ENCODE measurements at regions not wholly inside any gene's neighbourhood (a gene's known extent, or its start where the extent isn't known, plus 50 kb on each side); places are given as distances from the start of the nearest gene placed in this dataset.

GRCh38 chr13:89380101-89380500 is 1708.9 kb downstream of the SLITRK5 start:
- Histone ChIP-seq H3K9me3 (no peaks in the 10 kb centered on the region), H3K36me3 (no peaks in the 10 kb centered on the region), H3K4me3 (no peak overlapping the region), H3K27ac (no peak overlapping the region), H3K4me1 (no peaks in the 10 kb centered on the region), H3K27me3 (no peaks in the 10 kb centered on the region)
- DNase-seq (ENCODE audit: low spot score in 2 of 2), result no peak
- TF ChIP-seq, protein P1, sequence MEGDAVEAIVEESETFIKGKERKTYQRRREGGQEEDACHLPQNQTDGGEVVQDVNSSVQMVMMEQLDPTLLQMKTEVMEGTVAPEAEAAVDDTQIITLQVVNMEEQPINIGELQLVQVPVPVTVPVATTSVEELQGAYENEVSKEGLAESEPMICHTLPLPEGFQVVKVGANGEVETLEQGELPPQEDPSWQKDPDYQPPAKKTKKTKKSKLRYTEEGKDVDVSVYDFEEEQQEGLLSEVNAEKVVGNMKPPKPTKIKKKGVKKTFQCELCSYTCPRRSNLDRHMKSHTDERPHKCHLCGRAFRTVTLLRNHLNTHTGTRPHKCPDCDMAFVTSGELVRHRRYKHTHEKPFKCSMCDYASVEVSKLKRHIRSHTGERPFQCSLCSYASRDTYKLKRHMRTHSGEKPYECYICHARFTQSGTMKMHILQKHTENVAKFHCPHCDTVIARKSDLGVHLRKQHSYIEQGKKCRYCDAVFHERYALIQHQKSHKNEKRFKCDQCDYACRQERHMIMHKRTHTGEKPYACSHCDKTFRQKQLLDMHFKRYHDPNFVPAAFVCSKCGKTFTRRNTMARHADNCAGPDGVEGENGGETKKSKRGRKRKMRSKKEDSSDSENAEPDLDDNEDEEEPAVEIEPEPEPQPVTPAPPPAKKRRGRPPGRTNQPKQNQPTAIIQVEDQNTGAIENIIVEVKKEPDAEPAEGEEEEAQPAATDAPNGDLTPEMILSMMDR (IDR thresholded peaks at IDR 0.05), result no peak
- TF ChIP-seq POLR2AphosphoS5 (IDR thresholded peaks at IDR 0.05) (no peak), POLR2A (IDR thresholded peaks at IDR 0.05) (no peak)
- intact Hi-C loops (cut with DNase I; ENCODE audit: low total_unique reads), result no loop called here

GRCh38 chr13:89382981-89383380 is 1711.8 kb downstream of the SLITRK5 start:
- TF ChIP-seq, protein P1 (IDR thresholded peaks at IDR 0.05), result no peak
- TF ChIP-seq POLR2A (IDR thresholded peaks at IDR 0.05) (no peak), POLR2AphosphoS5 (IDR thresholded peaks at IDR 0.05) (no peak)
- no peak for DNase-seq (ENCODE audit: low spot score in 2 of 2)
- Histone ChIP-seq H3K4me1 (no peaks in the 10 kb centered on the region), H3K27me3 (no peaks in the 10 kb centered on the region), H3K4me3 (no peak overlapping the region), H3K36me3 (no peaks in the 10 kb centered on the region), H3K9me3 (no peaks in the 10 kb centered on the region), H3K27ac (no peak overlapping the region)
- intact Hi-C loops (cut with DNase I; ENCODE audit: low total_unique reads), result no loop called here

GRCh38 chr13:89383891-89384290 is 1712.7 kb downstream of the SLITRK5 start:
- no peaks in the 10 kb centered on the region for H3K9me3 ChIP-seq
- TF ChIP-seq, protein P1 (IDR thresholded peaks at IDR 0.05), result no peak
- TF ChIP-seq POLR2A (IDR thresholded peaks at IDR 0.05), result no peak
- TF ChIP-seq POLR2AphosphoS5 (IDR thresholded peaks at IDR 0.05), result no peak
- H3K27ac ChIP-seq, result no peak overlapping the region
- H3K4me1 ChIP-seq, result no peaks in the 10 kb centered on the region
- no peaks in the 10 kb centered on the region for H3K27me3 ChIP-seq
- DNase-seq (ENCODE audit: low spot score in 2 of 2), result no peak
- H3K36me3 ChIP-seq, result no peaks in the 10 kb centered on the region
- H3K4me3 ChIP-seq, result no peak overlapping the region
- intact Hi-C loops (cut with DNase I; ENCODE audit: low total_unique reads), result no loop called here

DNA sequence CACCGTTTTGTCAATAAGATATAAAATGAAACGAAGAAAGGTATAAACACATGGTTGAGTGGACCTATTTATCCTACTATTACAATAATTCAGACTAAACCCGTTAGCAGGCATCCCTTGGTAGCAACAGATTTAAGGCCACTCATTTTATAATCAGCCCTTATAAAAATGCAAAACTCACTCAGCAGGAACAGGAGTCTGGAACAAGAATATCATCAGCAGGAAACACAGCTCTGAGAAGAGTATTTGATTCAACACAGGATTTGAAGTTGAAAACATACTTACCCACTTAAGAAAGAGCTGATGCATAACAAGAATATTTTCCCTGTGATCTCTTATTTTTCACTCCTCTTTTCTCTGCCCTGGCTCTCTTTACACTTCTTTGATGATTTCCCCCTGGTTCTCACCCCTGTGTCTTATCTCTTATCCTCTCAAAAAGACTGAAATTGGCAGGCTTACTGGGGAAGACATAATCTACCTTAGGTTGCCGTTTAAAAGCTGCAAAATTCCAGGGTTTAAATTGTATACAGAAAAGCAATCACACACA is 1722.7 kb downstream of the SLITRK5 start:
- H3K36me3 ChIP-seq, result no peaks in the 10 kb centered on the region
- intact Hi-C loops (cut with DNase I; ENCODE audit: low total_unique reads), result no loop called here
- TF ChIP-seq POLR2AphosphoS5 (IDR thresholded peaks at IDR 0.05) (no peak), POLR2A (IDR thresholded peaks at IDR 0.05) (no peak)
- TF ChIP-seq, protein P1 (IDR thresholded peaks at IDR 0.05), result no peak
- H3K4me3 ChIP-seq, result no peak overlapping the region
- H3K27me3 ChIP-seq, result no peaks in the 10 kb centered on the region
- H3K27ac ChIP-seq, result no peak overlapping the region
- H3K4me1 ChIP-seq, result no peaks in the 10 kb centered on the region
- DNase-seq (ENCODE audit: low spot score in 2 of 2), result no peak
- peaks cover 0 to 12% of the 10 kb centered on the region in 2 donors for H3K9me3 ChIP-seq

- intact Hi-C loops (cut with DNase I; ENCODE audit: low total_unique reads), result no loop called here
- Histone ChIP-seq H3K27me3 (no peaks in the 10 kb centered on the region), H3K27ac (no peak overlapping the region)
Measured at GRCh38 chr13:89401264-89401675, 1730.1 kb downstream of the SLITRK5 start.

More at GRCh38 chr13:89401264-89401675, 1730.1 kb downstream of the SLITRK5 start:
- no peak overlapping the region for H3K4me3 ChIP-seq
- TF ChIP-seq, protein P1 (IDR thresholded peaks at IDR 0.05), result no peak
- no peak for TF ChIP-seq POLR2A (IDR thresholded peaks at IDR 0.05)
- no peak for TF ChIP-seq POLR2AphosphoS5 (IDR thresholded peaks at IDR 0.05)
- DNase-seq (ENCODE audit: low spot score in 2 of 2), result no peak
- H3K36me3 ChIP-seq, result no peaks in the 10 kb centered on the region
- H3K4me1 ChIP-seq, result no peaks in the 10 kb centered on the region
- peaks cover 0 to 12% of the 10 kb centered on the region in 2 donors for H3K9me3 ChIP-seq
